BE2C (cell line): ENCODE measurements at regions not wholly inside any gene's neighbourhood (a gene's known extent, or its start where the extent isn't known, plus 50 kb on each side); places are given as distances from the start of the nearest gene placed in this dataset.

Experiments
- DNase-seq: peaks from one replicate; pipeline ENCODE4 v3.0.0-alpha.2; 2020
- H3K27me3 ChIP-seq: fragments of 250-450 bp; sonication (Bioruptor Pico); 2 replicates; pipeline ENCODE4 v1.5.1; 2020; ENCODE audit warnings: mild to moderate bottlenecking
- H3K36me3 ChIP-seq: fragments of 250-450 bp; sonication (Bioruptor Pico); 2 replicates; pipeline ENCODE4 v1.5.1; 2020; ENCODE audit warnings: mild to moderate bottlenecking
- H3K4me1 ChIP-seq: fragments of 250-450 bp; sonication (Bioruptor Pico); 2 replicates; pipeline ENCODE4 v1.5.1; 2020
- H3K4me3 ChIP-seq: 2 replicates; pipeline ENCODE4 v1.5.1; 2011; ENCODE audit warnings: low read depth, low read length
- H3K9me3 ChIP-seq: fragments of 250-450 bp; sonication (Bioruptor Pico); 2 replicates; pipeline ENCODE4 v1.5.1; 2020
- CTCF ChIP-seq: IDR thresholded peaks from 2 replicates; pipeline ENCODE4 v1.5.1; 2012; ENCODE audit warnings: mild to moderate bottlenecking, low read depth, low read length

- H3K27me3 ChIP-seq, result no peaks in the 10 kb centered on the region
- H3K36me3 ChIP-seq, result no peaks in the 10 kb centered on the region
- no peak for DNase-seq
- H3K9me3 ChIP-seq, result no peaks in the 10 kb centered on the region
- H3K4me3 ChIP-seq, result no peak overlapping the region
- no peaks in the 10 kb centered on the region; the same call in 1 of the 2 replicates for H3K4me1 ChIP-seq
- peak; percentile 49 for TF ChIP-seq CTCF
These were observed 51.7 kb upstream of the CCDC85A start for GRCh38 chr2:56132138-56132537.

DNA sequence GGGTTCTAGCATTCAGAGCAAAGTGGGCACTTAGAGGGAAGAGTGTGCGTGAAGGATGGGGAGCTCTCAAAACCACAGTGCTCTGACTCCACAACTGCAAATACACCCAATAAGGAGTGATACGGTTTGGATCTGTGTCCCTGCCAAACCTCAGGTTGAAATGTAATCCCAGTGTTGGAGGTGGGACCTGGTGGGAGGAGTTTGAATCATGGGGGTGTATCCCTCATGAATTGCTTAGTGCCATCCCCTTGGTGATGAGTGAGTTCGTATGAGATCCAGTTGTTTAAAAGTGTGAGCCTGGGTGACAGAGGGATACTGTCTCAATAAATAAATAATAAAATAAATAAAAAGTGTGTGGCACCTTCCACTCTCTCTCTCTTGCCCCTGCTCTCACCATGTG lies 50.3 kb upstream of the CCDC85A start:
- no peak for TF ChIP-seq CTCF
- Histone ChIP-seq H3K4me3 (no peak overlapping the region), H3K4me1 (no peaks in the 10 kb centered on the region), H3K36me3 (no peaks in the 10 kb centered on the region), H3K9me3 (no peaks in the 10 kb centered on the region), H3K27me3 (no peaks in the 10 kb centered on the region)
- DNase-seq, result no peak

- Histone ChIP-seq H3K9me3 (no peaks in the 10 kb centered on the region), H3K27me3 (no peaks in the 10 kb centered on the region), H3K4me3 (no peak overlapping the region), H3K4me1 (no peaks in the 10 kb centered on the region), H3K36me3 (no peaks in the 10 kb centered on the region)
- no peak for DNase-seq
- no peak for TF ChIP-seq CTCF
These were observed 49.7 kb upstream of the CCDC85A start for GRCh38 chr2:56133931-56134629.
